K562 (cell line): ENCODE measurements at regions not wholly inside any gene's neighbourhood (a gene's known extent, or its start where the extent isn't known, plus 50 kb on each side); places are given as distances from the start of the nearest gene placed in this dataset.

Experiments
- BRCA1 ChIP-seq, 2 experiments: fragments of 450-650 bp in 1 of 2; sonication (generic) in 1 of 2; formaldehyde crosslinking in 1 of 2; IDR thresholded peaks; 2 replicates each; pipeline versions ENCODE4 v1.5.0 to v1.6.1; 2017 to 2020; ENCODE audit warnings: mild to moderate bottlenecking in 1 of 2, missing genetic modification reagents in 1 of 2
- CTCF ChIP-seq, 3 experiments: IDR thresholded peaks in 2 of 3; conservative IDR thresholded peaks in 1 of 3; 2 replicates each; pipeline ENCODE4 v1.5.1; 2011 to 2012; ENCODE audit warnings: low read length in 3 of 3, mild to moderate bottlenecking in 3 of 3, control low read depth in 2 of 3, improper control_type of control experiment in 1 of 3, inconsistent platforms in 1 of 3, low read depth in 1 of 3, mixed read lengths in 1 of 3, moderate library complexity in 1 of 3; ENCODE audit not compliant: insufficient read depth in 2 of 3
- ELF2 ChIP-seq: fragments of 250-450 bp; sonication (Bioruptor Pico); IDR thresholded peaks from 2 replicates; pipeline ENCODE4 v1.5.0; 2021; ENCODE audit warnings: mild to moderate bottlenecking
- GTF3C2 ChIP-seq: IDR thresholded peaks from 3 replicates; pipeline ENCODE4 v1.6.1; 2011; ENCODE audit warnings: borderline replicate concordance, mild to moderate bottlenecking, moderate library complexity; ENCODE audit not compliant: insufficient read length; ENCODE audit errors: extremely low read depth
- MEIS2 ChIP-seq: fragments of 450-650 bp; IDR thresholded peaks from 2 replicates; pipeline ENCODE4 v1.6.1; 2014; ENCODE audit warnings: mild to moderate bottlenecking; ENCODE audit not compliant: partially characterized antibody
- REST ChIP-seq, 2 experiments: fragments of 450-650 bp; formaldehyde crosslinking in 1 of 2; IDR thresholded peaks; 2 replicates each; pipeline versions ENCODE4 v1.4.0 to v1.6.1; 2014 to 2020; ENCODE audit warnings: mild to moderate bottlenecking in 2 of 2, borderline replicate concordance in 1 of 2, low read depth in 1 of 2
- ZNF695 ChIP-seq: fragments of 450-650 bp; formaldehyde crosslinking; IDR thresholded peaks from 2 replicates; pipeline ENCODE4 v1.4.0; 2020; ENCODE audit warnings: mild to moderate bottlenecking, moderate library complexity

GRCh38 chr15:47390208-47390765 is 327.0 kb upstream of the SEMA6D start:
- no peak for TF ChIP-seq CTCF (IDR thresholded peaks at IDR 0.05 in 2 of 3, conservative IDR thresholded peaks at IDR 0.05 in 1 of 3; ENCODE audit: insufficient read depth in 2 of 3, low read depth in 1 of 3, low read length in 3 of 3)
- no peak for TF ChIP-seq BRCA1 (IDR thresholded peaks at IDR 0.05)
- TF ChIP-seq BRCA1 (CRISPR knock-in tag; IDR thresholded peaks at IDR 0.05), result no peak
- TF ChIP-seq GTF3C2, result no peak
- TF ChIP-seq REST (IDR thresholded peaks at IDR 0.05; ENCODE audit: borderline replicate concordance), result no peak
- TF ChIP-seq REST (CRISPR knock-in tag; IDR thresholded peaks at IDR 0.05; ENCODE audit: low read depth), result no peak
- no peak for TF ChIP-seq ELF2 (CRISPR knock-in tag)
- TF ChIP-seq ZNF695 (CRISPR knock-in tag), result no peak
- TF ChIP-seq MEIS2, result no peak
